GM18502 (cell line): ENCODE measurements at regions not wholly inside any gene's neighbourhood (a gene's known extent, or its start where the extent isn't known, plus 50 kb on each side); places are given as distances from the start of the nearest gene placed in this dataset.
"Not testable (repeated sequence)": the region's sequence is repeated elsewhere in the genome, so short reads cannot be mapped to it uniquely, and the experiment has no call there.

Experiments used
- ATAC-seq: cut with Tn5 transposase; IDR thresholded peaks from one replicate; pipeline ENCODE4 v1.9.1; 2021; ENCODE audit warnings: mild to moderate bottlenecking; ENCODE audit not compliant: unreplicated experiment, poor library complexity

- ATAC-seq, result not testable (repeated sequence)
Observed at GRCh38 chr11:34797497-34797896, 118.7 kb downstream of the APIP start.

- ATAC-seq, result no peak
Observed at GRCh38 chr11:34795641-34796040, 120.5 kb downstream of the APIP start.

DNA sequence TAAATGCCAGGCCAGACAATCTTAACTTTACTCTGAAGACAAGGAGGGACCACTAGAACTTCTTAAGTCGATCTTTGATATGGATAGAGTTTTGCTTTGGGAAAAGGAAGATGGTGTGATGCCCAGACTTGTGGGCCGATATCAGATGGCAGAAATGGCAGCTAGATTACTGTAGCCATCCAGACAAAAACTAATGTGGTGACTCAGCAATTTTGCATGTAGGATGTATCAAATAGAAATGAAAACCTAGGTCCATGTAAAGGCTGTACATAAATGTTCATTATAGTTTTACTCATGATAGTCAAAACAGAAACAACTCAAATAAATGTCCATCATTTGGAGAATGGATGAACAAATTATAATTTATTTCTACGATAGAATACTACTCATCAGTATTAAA is 121.5 kb downstream of the APIP start:
- no peak for ATAC-seq

DNA sequence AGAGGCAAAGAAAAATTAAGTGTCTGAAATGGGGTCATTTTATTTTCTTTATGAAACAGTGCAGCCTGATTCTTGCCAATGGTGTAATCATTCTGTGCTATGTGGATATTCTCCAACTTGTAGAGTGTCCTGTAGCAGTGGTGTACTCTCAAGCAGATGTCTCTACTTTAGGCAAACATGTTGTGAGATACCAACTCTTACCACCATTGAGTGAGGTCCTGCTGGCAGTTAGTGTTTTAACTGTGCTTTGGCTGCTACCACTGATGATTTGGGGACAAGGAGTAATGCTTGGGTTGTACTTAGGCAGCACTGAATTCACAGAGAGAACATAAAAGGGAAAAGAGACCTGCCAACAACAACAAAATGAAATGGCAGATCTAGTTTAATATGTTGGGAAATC is 122.5 kb downstream of the APIP start:
- no peak for ATAC-seq

GRCh38 chr11:34792814-34793258 is 123.3 kb downstream of the APIP start:
- no peak for ATAC-seq

GRCh38 chr11:34791780-34792542 is 124.2 kb downstream of the APIP start:
- ATAC-seq, result peak; percentile 55

DNA sequence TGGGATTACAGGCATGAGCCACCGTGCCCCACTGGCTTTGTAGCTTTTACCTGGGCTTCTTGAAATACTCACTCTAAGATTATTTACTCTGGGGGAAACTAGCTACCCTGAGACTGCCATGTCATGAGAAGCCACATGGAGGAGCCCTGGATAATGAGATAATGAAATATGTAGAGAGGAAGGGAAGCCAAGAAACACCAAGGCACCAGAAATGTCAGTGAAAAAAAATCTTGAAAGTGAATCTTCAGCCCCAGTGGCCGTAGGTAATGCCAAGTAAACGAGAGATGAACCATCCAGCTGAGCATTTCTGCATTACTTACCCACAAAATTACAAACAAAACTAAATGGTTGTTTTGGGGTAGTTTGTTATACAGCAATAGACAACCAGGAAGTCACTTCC is 125.6 kb downstream of the APIP start:
- no peak for ATAC-seq

DNA sequence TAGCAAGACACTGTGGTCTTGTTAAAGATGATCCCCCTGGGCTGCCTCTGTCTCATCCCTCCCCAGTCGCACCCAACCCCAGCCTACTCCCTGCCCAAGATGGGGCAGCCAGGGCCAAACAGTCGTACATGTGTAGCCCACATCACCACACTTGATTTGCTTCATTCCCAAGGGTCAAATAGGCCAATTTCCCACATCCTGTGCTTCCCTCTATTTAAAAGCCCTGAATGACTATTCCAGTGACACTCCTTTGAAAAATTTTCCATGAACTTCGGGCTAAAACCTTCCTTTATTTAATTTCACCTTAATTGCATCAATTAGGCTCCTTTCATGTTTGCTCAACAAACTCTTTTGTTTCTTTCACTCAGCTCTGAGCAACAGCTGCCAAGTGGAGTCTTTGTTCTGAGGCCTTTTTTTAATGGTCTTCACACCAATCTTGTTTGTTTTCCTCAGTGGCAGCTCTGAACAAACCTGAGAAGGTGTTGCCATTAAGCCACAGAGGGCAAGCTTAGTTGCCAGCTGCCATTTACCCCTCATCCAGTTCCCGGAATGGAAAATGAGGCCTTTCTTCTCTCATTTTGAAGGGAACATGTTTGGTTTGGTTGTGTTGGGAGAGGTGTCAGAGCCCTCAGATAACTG is 126.9 kb downstream of the APIP start:
- no peak for ATAC-seq

- no peak for ATAC-seq
Observed at GRCh38 chr11:34788642-34789041, 127.5 kb downstream of the APIP start.

- no peak for ATAC-seq
Observed at GRCh38 chr11:34787895-34788294, 128.3 kb downstream of the APIP start.

DNA sequence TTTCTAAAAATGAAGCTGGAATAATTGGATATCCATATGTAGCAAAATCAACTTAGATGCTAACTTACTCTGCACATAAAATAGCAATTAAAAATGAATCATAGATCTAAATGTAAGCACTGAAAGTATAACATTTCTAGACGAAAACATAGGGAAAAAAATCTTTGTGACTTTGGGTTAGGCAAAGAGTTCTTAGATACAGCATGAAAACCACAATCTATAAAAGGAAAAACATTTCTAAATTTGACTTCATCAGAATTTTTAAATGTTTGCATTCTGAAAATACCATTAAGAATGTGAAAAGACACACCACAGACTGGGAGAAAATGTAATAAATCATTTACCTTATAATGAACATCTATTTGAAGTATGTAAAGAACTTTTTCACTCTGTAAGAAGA is 128.8 kb downstream of the APIP start:
- no peak for ATAC-seq

DNA sequence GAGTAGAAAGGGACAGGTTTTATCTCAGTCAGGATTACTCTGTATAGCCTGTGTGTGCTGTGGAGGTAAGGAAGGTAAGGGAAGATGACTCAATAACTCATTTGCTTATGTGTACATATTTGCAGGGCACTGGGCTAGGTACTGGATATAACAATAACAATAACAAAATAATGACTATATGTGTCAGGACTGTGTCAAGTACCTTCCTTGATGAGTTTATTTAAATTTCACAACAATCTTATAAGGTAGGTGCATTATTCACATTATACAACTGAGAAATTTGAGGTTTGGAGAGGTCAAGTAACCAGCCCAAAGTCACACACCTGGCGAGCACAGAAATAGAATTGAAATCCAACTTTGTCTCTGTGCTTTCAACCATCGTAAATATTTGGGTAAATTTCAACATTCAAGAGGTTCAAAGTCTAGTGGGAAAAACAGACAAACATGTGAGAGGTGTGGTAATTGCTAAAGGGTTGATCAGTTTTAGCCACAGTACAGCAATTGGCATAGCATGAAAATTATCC is 131.8 kb downstream of the APIP start:
- no peak for ATAC-seq

GRCh38 chr11:34783816-34784317 is 132.3 kb downstream of the APIP start:
- no peak for ATAC-seq

DNA sequence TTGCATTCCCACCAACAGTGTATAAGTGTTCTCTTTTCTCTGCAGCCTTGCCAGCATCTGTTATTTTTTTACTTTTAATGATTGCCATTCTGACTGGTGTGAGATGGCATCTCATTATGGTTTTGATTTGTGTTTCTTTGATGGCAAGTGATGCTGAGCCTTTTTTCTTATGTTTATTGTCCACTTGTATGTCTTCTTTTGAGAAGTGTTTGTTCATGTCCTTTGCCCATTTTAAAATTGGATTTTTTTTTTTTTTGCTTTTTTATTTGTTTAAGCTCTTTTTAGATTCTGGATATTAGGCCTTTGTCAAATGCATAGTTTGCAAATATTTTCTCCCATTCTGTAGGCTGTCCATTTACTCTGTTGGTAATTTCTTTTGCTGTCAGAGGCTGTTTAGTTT is 134.4 kb downstream of the APIP start:
- not testable (repeated sequence) for ATAC-seq

GRCh38 chr11:34775417-34775888 is 140.7 kb downstream of the APIP start:
- ATAC-seq, result no peak

DNA sequence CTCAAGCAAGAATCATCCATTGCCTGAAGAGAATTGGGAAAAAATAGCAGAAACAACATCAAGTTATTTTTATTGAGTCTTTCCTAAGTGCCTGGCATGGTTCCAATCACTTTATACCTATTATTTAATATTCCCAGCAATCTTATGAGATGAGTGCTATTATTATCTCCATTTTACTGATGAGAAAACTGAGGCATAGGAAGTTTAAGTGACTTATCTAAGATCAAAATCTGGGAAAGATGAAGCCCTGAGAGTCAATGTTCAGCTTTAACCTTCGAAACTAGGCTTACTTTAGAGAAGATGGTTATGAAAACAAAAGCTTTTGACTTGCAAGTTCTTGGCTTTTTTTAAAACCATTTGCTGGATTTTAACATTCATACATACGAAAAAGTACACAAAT is 141.6 kb downstream of the APIP start:
- no peak for ATAC-seq

- no peak for ATAC-seq
Observed at GRCh38 chr11:34773826-34774225, 142.4 kb downstream of the APIP start.

DNA sequence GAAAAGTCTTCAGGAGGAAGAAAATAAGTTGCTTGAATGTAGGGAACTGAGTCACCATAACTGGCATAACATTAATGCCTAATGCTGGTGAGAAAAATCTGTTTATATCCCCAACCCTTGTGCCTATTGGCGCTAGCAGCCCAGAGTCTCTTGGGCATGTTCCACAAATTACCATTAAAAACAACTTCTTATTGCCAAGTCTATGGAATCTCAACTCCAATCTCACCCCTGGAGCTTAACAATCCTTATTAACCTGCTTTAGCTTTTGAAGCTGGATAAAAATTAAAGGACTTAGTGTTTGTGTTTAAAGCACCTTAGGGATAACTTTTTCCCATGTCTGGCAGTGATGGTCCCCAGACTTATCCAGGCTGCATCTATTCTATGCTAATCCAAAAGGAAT is 143.0 kb downstream of the APIP start:
- ATAC-seq, result no peak

DNA sequence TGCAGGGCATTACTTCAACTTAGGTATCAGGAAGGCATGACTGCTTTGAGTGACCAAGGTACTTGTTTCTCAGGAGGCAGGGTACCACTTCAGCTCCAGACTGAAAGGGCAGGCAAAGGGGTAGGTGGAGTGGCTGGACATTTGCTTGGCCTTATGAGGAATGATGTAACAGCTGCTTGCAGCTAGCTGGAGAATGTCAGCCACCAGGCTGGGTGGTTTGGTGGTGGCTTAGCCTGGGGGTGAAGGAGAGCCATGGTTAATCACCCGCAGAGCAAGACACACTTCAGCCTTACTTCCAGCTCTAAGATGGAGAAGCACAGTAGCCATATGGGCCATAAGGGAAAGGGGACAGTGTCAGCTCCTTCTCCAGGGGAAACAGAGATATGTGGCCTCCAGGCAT is 146.1 kb downstream of the APIP start:
- ATAC-seq, result no peak

DNA sequence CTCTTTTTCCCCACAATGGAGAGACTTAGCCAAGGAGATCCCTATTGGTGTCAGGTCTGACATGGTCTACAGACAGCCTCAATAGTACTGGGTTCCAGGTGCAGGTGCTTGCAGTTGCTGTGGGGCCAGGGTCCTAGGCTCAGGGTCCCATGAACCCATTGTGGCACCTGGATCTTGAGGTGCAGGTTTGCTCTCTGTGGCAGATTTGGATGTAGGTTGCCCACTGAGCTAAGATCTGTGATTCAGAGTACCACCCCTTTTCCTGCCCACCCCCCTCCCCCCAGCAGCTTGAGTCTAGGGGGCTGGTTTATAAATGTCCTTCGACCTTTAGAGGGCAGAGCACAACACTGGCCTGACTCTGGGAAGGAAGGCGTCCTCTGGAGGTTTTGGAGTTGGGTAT is 147.0 kb downstream of the APIP start:
- no peak for ATAC-seq

- ATAC-seq, result not testable (repeated sequence)
Observed at GRCh38 chr11:34762625-34763024, 141.7 kb downstream of the EHF start.
